KOPT-K1 (cell line): ENCODE measurements at regions not wholly inside any gene's neighbourhood (a gene's known extent, or its start where the extent isn't known, plus 50 kb on each side); places are given as distances from the start of the nearest gene placed in this dataset.
"Not testable (repeated sequence)": the region's sequence is repeated elsewhere in the genome, so short reads cannot be mapped to it uniquely, and the experiment has no call there.

Experiments
- H3K27ac ChIP-seq: fragments of 200-600 bp; sonication (generic); 2 replicates; pipeline ENCODE4 v1.5.1; 2016; ENCODE audit warnings: antibody characterized with exemption, mild to moderate bottlenecking, low read depth, low read length; ENCODE audit not compliant: poor library complexity, severe bottlenecking
- H3K36me3 ChIP-seq: fragments of 200-600 bp; sonication (generic); 2 replicates; pipeline ENCODE4 v1.5.1; 2017; ENCODE audit warnings: antibody characterized with exemption, mild to moderate bottlenecking, low read length, moderate library complexity; ENCODE audit not compliant: insufficient read depth
- H3K9me3 ChIP-seq: fragments of 200-600 bp; sonication (generic); 2 replicates; pipeline ENCODE4 v1.5.1; 2017; ENCODE audit warnings: antibody characterized with exemption, low read length, mild to moderate bottlenecking; ENCODE audit not compliant: insufficient read depth, poor library complexity, severe bottlenecking

DNA sequence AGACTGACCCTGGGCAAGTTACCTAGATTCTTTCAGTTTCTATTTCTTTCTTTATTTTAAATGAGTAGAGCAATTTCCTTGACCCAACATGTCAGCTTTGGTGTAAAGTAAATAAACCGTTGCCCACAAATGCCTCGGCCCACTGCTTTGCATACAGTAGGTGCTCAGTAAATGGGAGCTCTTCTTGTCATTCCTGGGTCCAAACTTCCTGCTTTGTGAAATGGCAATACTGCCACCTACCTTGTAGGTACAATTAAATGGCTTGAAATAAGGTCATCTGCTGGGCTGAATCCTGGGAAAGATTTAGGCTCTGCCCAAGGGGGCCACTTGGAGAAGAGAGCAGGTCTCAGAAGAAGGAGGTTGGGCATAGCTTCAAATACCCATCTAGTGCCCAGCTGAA, 253.0 kb downstream of the HS3ST3B1 start:
- no peaks in the 10 kb centered on the region for H3K36me3 ChIP-seq
- no peaks in the 10 kb centered on the region for H3K9me3 ChIP-seq
- H3K27ac ChIP-seq = no peak overlapping the region

DNA sequence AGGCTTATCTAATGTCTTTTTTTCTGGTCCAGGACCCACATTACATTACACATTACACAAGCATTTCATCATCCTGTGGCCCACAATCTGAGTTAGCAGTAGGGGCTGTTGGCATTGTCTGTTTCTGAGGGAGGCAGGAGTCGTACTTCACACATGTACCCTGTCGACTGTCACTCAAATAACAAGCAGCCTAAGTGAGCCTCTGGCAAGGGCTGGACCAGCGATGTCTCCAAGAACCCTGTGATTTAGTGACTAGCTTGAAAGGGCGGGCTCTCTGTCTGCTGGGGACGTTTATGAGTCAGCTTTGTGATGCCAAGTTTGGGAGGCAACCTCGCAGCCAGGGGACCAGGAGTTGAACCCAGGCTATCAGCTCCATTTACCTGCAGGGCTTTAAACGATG, 251.4 kb downstream of the HS3ST3B1 start:
- no peaks in the 10 kb centered on the region for H3K9me3 ChIP-seq
- H3K27ac ChIP-seq = no peak overlapping the region
- no peaks in the 10 kb centered on the region for H3K36me3 ChIP-seq

DNA sequence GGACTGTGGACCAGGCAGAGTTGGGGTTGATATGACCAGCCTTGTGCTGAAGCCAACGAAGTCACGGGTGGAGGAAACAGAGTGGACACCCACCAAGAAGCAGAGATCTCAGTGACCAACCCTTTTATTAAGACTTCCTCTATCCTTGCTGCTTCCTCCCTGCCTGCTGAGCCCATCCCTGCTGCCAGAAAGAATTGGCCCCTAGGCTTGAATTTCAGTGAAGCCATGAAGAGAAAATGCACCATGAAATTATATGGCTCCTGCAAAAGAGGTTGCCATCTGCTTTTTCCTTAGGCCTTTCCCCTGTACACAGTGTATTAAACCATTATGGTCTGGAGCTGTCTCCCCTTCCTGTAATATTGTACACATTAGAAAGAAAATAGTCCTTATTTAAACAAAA, 246.7 kb downstream of the HS3ST3B1 start:
- Histone ChIP-seq H3K36me3 (no peaks in the 10 kb centered on the region), H3K27ac (no peak overlapping the region), H3K9me3 (no peaks in the 10 kb centered on the region)

DNA sequence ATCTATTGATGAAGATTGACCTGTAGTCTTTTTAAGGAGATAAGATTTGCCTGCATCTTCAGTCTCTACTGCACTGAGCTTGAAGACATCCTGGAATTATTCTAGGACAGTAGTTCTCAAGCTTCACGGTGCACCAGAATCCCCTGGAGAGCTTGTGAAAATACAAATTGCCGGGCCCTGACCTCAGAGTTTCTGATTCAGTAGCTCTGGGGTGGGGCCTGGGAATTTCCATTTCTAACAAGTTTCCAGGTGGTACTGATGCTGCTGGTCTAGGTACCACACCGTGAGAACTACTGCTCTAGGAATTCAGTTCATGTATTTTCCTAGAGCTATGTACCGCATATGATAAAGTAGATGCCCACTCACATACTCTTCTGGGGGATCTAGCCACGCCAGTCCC, 246.1 kb downstream of the HS3ST3B1 start:
- Histone ChIP-seq H3K9me3 (no peaks in the 10 kb centered on the region), H3K27ac (no peak overlapping the region), H3K36me3 (no peaks in the 10 kb centered on the region)

DNA sequence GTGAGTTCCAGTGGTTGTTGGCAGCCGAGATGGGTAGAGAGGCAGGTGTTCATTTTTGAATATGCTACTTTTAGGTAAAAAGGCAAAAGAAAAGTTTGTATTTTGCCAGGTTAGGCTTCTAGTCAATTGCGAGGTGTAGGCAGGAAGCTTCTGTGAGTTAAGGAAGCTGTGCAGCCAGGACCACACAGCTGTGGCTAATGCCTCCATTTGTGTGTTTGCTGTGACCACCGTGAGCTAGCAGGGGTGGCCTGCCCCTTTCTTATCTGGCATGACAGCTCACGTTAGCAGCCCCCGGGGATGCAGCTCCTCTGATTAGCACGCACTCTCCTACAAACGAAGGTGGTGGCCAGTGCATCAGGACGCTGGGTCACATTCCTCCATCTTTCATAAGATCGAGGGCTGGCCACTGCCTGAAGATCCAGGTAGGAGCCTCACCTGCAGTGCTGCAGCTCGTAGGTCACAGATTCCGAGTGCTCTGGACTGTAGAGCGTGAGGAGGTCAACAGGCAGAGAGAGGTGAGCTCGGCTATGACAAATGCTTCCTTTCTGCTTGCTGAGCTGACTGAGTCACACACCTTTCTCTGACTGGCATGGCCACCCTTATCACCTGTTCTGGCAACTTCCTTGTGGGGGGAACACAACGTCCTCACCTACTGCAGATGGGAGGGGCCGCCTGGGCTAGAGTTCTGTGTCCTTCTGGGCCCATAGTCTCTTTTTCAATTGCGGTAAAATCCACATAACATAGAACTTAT, 244.4 kb downstream of the HS3ST3B1 start:
- Histone ChIP-seq H3K36me3 (no peaks in the 10 kb centered on the region), H3K27ac (no peak overlapping the region), H3K9me3 (no peaks in the 10 kb centered on the region)

DNA sequence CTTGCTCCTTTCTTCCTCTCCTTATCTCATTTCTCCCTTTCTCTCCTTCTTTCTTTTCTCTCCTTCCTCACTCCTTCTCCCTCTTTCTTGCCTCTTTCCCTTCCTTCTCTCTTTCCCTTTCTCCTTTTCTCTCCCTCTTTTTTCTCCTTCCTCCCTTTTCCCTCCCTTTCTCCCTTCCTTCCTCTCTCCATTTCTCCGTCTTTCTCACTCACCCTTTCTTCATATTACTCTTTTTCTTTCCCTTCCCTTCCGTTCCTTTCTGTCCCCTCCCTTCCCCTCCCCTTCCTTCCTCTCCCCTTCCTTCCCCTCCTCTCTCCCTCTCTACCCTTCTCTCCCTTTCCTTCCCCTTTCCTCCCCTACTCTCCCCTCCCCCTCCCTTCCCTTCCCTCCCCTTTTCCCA, 240.8 kb downstream of the HS3ST3B1 start:
- no peaks in the 10 kb centered on the region for H3K9me3 ChIP-seq
- no peaks in the 10 kb centered on the region for H3K36me3 ChIP-seq
- no peak overlapping the region for H3K27ac ChIP-seq

DNA sequence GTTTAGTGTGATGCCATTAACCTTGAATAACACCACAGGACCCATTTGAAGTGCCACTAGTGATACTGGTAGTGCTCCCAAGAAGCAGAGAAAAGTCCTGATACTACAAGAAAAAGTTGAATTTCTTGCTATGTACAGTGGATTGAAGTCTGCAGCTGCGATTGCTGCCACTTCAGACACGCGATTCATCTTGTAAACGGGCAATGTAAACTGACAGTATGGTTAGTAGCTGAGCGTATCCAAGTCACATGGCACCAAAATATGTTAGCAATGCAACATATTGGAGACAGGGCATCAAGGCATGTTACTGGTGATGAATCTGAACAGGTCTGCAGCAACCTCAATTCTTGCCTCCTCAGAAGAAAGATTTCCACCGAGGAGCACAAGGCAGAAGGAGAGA, 238.9 kb downstream of the HS3ST3B1 start:
- H3K27ac ChIP-seq = no peak overlapping the region
- no peaks in the 10 kb centered on the region for H3K9me3 ChIP-seq
- H3K36me3 ChIP-seq = no peaks in the 10 kb centered on the region

DNA sequence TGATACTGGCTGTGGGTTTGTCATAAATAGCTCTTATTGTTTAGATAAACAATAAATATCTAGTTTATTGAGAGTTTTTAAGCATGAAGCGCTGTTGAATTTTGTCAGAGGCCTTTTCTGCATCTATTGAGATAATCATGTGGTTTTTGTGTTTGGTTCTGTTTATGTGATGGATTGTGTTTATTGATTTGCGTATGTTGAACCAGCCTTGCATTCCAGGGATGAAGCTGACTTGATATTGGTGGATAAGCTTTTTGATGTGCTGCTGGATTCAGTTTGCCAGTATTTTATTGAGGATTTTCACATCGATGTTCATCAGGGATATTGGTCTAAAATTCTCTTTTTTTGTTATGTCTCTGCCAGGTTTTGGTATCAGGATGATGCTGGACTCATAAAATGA, 231.4 kb downstream of the HS3ST3B1 start:
- not testable (repeated sequence) for H3K36me3 ChIP-seq, H3K9me3 ChIP-seq, H3K27ac ChIP-seq

DNA sequence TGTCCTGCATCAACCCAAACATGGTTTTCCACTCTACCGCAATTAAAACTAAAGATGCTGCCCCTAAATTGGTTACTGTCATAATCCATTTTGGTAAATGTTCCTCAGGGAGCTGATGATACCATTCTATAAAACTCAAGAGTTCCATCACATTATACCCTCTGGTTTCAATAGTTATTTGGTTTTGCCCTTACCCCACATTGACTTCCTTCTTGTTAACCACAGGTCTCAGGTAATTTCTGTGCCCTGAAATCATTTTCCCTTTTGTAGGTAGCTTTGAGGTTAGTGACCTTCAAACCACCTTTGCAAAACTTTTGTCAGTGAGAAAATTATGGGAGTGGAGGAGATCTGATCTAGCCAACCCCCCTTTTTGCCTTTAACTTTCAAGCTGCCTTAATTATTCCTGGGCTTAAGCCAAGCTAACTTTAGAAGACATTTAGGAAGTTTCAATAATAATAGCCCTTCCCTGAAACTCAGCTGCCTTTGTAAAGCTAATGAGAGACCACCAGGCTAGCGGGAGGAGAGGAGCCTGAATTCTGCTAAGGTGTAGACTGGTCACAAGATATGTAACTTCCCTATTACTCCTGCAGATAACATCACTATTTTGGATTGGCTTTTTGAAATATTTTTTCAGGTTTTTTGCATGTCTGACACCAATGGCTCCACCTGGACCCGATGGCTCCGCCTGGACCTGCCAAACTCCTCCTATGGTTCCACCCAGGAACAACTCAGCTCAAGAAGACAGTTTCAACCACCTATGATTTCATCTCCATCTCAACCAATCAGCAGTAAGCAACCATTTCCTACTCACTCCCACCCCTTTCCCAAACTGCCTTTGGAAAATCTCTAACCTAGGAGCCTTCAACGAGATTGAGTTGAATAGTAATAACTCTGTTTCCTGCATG, 224.9 kb downstream of the HS3ST3B1 start:
- no peaks in the 10 kb centered on the region for H3K36me3 ChIP-seq
- H3K27ac ChIP-seq = no peak overlapping the region
- no peaks in the 10 kb centered on the region for H3K9me3 ChIP-seq

DNA sequence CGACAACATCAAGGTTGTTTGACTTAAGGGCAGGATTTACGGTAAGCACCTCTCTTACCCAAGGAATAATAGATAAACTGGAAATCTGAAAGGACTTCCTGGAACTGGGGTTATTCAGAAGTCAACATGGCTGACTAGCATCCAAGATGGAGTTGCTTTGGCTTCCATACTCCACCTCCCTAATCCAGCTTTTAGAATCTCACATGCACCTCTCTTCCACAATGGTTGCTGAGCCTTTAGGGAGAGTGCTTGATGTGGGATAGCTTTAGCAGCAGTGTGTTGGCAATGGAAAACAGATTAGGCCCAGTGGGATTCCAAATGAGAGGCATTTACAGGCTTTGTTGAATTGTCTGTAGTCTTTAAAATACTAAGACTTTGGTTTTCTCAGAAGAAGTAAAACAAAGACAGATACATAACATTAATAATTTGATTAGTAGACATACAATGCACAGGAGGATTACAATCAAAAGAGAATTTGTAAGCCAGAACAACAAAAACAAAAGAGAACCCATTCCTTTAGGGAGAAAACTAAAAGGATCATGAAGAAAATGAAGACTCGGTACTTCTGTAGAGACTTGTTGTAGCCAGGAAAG, 222.0 kb downstream of the HS3ST3B1 start:
- H3K27ac ChIP-seq = no peak overlapping the region
- H3K9me3 ChIP-seq = no peaks in the 10 kb centered on the region
- H3K36me3 ChIP-seq = no peaks in the 10 kb centered on the region

DNA sequence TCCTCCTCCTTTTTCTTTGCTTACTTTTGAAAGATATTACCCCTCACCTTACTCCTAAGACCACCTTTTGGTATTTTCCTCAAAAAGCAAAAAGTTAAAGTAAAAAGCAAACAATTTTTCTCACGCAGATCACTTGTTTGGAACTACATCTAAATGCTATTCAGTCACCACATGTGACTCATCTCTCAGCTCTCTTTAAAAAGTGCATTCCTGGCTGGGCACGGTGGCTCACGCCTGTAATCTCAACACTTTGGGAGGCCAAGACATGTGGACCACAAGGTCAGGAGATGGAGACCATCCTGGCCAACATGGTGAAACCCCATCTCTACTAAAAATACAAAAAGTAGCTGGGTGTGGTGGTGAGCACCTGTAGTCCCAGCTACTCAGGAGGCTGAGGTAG, 218.0 kb downstream of the HS3ST3B1 start:
- not testable (repeated sequence) for H3K36me3 ChIP-seq, H3K9me3 ChIP-seq, H3K27ac ChIP-seq

DNA sequence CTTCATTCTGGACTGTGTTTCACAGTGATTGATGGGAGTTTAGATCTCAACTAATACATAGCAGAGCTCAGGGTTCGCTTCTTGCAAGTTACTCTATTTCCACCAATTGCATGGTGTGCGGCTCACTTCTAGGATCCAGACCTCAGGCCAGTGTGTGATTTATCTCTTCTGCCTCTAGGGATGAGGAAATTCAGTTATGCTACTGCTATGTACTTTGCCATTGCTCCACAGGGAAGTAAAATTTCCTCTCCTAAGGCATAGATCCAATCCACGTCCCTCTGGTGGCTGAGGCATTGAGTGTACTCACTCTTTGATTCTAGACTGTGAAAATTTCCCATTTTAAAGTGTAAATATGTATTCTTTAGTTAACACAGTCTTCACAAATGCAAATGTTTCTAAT, 214.1 kb downstream of the HS3ST3B1 start:
- H3K9me3 ChIP-seq = no peaks in the 10 kb centered on the region
- no peak overlapping the region for H3K27ac ChIP-seq
- H3K36me3 ChIP-seq = no peaks in the 10 kb centered on the region

DNA sequence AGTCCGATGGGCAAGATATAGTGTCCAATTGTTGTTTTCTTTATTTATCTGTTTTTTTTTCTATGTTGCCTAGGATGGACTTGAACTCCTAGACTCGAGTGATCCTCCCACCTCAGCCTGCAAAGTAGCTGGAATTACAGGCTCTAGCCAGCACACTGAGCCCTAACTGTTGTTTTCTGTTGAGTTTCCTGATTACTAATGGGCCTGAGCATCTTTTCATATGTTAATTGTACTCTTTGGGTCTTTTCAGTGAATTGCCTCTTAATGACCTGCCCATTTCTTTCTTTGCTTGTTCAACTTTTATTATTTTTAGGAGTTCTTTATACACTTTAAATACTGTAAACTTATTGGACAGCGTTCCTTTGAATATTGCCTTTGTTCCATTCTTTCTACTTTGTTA, 213.0 kb downstream of the HS3ST3B1 start:
- Histone ChIP-seq H3K27ac (no peak overlapping the region), H3K36me3 (no peaks in the 10 kb centered on the region), H3K9me3 (no peaks in the 10 kb centered on the region)

DNA sequence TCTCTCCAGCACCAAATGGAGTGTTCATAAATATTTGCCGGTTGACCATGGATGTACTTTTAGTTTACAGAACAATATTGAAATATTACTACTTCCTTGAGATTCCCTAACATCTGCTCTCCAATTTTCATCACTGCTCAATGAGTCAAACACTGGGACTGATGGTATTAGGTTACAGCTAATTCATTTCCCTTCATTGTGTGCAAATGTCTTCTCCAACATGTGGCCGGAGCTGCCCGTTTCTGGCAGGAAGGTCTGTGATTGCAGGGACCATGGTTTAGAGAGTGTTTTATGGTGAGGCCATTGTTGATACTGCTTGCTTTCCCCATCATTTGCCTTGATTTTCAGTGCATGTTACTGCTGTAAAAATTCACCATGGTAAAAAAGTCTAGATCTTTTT, 209.3 kb downstream of the HS3ST3B1 start:
- no peaks in the 10 kb centered on the region for H3K9me3 ChIP-seq
- H3K36me3 ChIP-seq = no peaks in the 10 kb centered on the region
- no peak overlapping the region for H3K27ac ChIP-seq

DNA sequence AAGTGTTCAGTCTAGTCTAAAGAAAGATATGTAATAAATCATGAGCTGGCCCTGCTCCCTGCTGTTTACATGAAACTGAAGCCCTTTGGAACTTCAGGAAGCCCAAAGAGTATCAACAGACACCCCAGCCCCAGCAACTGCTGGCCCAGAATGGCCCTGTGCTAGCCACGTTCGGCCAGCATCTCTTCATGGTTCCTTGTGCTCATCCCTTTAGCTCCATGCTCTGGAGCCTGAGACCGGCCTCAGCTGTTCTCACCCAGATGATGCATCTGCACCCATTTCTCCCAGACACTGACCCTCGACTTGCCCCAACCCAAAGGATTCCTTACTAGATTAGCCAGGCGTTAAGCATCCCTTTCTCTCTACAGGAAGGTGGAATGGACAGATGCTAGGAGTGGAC, 207.3 kb downstream of the HS3ST3B1 start:
- H3K27ac ChIP-seq = no peak overlapping the region
- H3K9me3 ChIP-seq = no peaks in the 10 kb centered on the region
- no peaks in the 10 kb centered on the region for H3K36me3 ChIP-seq
